HG02870 (cell line): ENCODE measurements at regions not wholly inside any gene's neighbourhood (a gene's known extent, or its start where the extent isn't known, plus 50 kb on each side); places are given as distances from the start of the nearest gene placed in this dataset.
A peak's percentile ranks its signal among the peaks of the same experiment; 100 is the strongest.

Experiments used
- ATAC-seq: cut with Tn5 transposase; IDR thresholded peaks from one replicate; pipeline ENCODE4 v1.9.1; 2021; ENCODE audit warnings: mild to moderate bottlenecking, moderate library complexity; ENCODE audit not compliant: unreplicated experiment

DNA sequence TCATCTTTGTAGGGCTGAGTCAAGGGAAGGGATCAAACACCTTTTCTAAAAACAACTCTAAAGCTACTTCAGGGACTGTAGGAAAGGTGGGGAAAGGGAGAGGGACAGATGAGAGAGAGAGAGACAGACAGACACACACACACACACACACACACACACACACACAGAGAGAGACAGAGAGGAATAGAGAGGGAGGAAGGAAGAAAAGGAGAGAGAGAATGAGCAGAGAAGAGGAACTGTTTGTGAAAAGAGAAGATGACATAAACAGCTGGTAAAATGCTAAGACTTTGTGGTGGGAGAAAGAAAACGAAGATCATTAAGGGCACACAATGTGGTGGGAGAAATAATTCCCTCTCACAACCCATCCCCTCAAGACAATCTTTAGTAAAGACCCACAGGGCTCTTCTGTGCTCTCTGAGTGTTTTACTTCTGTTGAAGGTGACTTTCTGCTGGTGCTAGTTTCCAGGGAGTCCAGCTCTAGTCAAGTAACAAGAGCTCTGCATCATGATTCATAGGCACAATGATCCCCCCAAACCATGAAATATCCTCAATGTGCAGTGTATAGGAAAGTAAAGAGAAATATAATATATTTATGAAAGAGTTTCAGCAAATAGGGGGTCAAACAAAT is 77.2 kb upstream of the STK17B start:
- no peak for ATAC-seq

DNA sequence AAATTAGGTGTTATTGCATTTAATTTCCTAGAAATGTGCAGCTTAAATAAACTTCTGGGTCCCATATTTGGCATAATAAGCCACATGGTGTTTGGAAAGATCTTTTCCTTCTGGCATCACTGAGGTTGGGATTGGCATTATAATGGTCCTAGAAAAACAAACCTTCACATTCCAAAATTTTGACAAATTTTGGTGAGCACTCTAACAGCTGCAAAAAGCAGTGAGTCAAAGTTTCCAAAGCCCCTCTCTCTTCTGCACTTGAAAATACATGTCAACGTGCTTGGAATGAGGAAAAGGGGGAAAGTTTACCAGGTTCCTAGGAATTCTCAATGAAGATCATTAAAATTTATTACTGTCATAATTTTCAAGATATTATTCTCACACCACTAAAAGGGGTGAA is 77.8 kb upstream of the STK17B start:
- ATAC-seq = no peak

DNA sequence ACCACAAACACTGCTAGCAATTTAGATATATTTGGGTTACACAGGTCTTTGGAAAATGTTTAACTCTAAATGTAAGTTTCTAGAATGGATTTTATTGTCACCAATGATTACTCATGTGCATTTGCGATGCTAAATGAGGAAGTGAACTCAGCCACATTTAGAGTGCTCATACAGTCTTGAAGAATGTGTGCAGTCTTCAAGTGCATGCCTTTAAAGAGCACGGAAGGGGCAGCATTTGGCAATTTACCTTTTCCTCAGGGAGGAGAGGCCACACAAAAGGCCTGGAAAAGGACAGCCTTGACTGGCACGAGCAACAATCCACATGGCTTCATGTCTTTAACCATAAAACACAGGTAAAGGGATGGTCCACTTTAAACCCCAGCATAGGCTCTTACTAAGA is 78.5 kb upstream of the STK17B start:
- no peak for ATAC-seq

DNA sequence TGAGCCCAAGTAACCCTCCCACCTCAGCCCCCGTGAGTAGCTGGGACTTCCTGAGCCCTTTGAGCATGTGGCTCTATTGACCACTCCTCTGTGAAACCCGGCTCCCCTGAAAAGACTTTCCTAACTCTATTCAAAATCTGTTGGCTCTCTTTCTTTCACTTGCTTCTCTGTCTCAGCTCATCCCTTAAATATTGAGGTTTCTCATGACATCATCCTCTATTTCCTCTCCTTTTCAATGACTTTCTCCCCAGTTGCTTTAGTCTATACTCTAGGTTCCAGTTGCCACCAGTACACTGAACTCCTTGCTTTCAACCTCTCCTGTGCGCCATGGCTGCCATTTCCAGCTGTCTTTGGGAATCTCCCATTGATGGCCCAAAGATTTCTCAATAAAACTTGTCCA is 79.8 kb upstream of the STK17B start:
- ATAC-seq = no peak

DNA sequence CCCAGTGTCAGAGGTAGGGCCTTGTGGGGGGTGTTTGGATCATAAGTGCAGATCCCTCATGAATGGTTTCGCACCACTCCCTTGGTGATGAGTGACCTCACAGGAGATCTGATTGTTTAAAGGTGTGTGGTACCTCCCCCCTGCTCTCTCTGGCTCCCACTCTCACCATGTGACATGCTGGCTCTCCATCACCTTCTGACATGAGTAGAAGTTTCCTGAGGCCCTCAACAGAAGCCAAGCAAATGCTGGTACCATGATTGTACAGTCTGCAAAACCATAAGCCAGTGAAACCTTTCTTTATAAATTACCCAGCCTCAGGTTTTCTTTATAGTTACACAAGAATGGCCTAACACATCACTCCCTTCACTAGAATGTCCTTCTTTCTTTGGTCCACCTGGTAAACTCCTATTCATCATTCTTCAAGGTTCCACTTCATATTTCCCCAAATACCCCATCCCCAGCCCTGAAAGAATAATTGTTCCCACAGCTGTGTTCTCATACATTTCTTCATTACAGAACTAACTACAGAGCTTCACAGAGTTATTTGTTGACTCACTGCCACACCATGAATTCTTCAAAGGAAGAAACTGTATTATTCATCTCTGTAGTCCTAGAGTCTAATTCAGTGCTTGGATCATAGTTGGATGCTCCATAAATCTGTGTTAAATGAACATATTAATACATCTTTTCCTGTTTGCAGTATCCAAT is 81.2 kb upstream of the STK17B start:
- peak; percentile 33 for ATAC-seq

DNA sequence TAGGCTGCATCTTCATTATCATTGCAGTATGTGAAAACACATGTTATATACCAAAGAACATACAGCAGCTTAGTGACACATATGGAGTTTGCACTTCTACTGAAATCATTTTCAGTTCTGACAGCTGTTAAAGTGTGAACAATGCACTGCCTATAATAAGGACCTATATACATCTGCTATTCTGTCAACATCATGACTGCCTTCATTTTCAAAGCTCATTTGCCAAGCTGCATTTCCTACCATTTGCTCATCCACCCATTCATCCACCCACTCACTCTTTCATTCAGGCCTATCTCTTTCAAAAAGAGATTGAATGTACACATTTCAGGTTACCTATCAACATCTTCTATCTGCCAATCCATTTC is 81.7 kb upstream of the STK17B start:
- ATAC-seq = peak; percentile 36

DNA sequence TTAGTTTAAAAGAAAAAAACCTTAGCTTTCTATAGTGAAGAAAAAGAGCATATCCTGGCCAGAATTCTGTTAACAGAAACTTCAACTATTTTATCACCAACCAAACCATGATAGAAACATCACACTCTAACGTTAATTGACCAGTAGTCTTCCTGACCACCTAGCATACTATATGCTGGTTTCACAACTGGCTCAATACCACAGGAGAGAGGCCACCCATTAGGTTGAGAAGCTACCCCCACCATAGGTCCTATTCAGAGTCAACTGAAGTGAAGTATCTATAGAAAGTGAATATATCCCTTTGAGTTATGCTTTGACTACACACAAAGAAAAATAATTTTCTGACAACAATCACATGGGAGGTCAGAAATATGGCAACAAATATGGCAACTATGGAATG is 85.2 kb upstream of the STK17B start:
- no peak for ATAC-seq

DNA sequence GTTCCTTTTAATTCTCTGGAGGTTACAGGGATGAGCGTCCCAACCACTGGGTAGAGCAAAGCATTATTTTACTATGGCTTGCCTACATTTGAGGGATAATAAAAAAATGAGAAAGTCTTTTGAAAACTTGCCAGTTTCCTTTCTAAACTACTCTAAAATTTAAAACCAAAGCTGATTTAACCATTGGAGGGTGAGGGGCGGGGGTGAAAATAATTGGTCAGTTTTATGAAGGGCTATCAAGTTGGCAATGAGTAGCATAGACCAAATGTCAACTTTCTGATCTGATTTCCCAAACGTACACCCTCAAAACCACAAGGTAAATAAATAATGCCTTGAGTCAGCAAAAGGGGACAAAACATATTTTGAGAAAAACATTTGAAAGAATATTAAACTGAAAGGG is 85.7 kb upstream of the STK17B start:
- ATAC-seq = no peak

DNA sequence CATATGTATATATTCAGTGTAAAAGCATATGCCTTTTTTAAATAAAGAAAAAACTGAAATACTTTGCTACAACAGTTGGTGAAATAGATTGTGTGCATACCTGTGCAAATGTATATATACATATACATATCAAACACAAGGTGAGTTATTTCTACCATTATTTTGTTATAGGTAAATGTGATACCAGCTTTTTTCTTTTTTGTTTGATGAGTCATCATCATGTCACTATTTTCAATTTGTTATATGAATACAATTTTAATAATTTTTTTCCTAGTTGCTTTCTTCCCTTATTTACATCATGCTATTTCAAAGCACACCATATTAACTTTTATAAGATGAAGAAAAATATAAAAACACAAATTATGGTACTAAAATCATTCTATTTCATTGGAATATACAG is 87.0 kb upstream of the STK17B start:
- ATAC-seq = no peak

DNA sequence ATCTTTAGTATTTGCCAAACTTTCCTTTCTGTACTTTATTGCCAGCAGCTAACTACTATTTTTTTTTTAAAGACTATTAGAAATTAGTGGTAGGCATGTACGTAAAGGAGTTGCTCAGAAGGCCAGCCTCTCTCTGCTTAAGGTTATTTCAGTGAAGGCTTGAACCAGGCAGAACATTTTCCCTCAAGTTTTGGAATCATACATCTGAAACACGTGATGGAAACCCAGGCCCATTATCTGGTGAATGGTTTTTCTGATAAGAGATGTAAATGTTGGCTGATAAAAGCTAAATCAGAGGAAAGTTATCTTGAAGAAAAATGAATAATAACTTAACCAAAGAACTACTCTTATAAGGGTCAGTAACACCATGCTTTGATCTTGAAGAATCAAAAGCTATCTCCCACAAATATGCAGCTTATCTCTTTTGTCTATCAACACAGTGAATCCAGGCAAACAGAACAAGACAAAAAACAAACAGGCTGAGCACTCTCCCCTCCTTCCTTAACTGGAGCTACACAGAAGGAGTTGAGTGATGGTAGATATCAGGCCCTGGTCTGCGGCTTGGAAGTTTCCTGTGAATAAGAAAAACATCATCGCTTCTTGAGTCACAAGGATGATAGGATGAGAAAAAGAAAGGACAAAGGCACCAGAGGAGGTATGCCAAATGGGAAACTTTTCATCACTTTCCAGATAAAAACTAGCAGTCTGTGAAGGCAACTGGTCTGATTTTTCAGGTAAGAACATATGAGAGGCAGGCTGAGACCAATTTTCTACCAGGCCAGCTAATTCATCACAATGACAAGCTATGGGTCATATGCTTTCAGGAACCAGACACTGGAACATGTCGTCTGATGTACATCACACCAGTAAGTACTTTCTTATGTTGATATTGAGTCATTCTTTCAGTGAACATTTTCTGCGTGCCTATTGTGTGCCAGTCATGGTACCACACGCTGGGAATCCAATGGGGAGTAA is 88.4 kb upstream of the STK17B start:
- ATAC-seq = no peak

DNA sequence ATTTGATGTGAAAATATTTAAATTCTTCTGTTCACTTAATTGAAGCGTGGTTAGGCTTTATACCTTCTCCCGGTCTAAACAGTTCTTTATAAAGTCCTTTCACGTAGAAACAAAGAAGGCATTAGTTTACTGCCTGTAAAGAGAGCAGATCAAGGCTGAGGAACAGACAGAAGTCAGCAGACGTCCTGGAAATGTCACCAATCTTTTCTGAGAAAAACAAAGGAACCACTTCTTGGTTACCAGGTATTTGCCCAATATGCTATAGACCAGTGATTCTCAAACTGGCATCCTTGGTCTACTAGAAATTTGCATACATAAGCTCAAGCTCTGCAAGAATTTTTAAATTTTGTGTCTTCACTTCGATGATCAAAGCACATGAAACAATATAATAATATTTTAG is 89.2 kb upstream of the STK17B start:
- no peak for ATAC-seq

DNA sequence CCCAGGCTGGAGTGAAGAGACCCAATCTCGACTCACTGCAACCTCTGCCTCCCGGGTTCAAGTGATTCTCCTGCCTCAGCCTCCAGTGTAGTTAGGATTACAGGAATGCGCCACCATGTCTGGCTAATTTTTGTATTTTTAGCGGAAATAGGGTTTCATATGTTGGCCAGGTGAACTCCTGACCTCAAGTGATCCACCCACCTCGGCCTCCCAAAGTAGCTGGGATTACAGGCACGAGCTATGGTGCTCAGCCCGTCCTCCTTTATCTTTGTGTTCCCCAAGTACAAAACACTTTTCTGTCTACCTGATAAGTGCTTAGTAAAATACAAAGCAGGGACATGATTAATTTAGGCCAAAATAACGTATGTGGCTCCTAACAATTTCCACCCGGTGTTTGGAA is 91.2 kb upstream of the STK17B start:
- no peak for ATAC-seq

DNA sequence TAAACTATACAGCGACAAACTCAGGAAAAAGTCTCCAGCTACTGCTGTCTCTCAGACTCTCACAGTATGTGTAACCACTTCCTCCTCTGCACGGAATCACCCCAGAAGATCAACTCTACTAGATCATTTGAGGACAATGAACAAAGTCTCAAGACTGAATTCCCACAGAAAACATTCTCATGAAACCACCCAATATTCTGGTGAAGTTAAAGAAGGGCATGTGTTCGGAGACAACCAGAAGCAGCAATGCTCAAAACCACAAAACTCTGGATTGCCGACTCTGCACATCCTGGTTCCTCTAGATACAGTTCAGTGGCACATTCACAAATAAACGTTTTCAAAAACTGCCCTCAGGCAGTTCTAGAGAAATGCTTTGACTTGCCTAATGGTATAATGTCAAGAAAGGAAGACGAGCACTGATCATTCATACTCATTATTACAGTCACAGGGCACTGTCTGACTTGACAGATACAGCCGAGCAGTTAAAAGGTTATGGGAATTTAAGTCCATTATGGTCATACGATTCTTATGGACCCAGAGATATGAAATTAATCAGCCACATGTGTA is 91.9 kb upstream of the STK17B start:
- ATAC-seq = peak; percentile 97

DNA sequence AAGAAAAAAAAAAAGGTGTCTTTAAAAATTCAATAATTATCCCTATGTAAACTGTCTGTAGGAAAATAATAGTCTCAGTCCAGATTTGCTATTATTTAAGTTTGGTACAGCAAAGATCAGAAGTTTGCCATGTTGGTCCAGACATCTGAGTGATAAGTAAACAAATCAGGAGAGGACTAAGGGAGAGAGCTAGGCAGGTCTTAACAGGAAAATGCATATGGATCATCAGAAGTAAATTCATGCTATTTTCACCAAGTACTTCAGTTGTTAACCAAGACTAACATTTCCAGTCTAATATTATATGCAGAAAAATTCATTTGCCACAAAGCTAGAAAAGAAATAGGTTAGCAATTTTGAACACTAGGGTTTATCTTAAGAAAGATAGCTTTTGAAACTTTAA is 95.0 kb upstream of the STK17B start:
- ATAC-seq = no peak

DNA sequence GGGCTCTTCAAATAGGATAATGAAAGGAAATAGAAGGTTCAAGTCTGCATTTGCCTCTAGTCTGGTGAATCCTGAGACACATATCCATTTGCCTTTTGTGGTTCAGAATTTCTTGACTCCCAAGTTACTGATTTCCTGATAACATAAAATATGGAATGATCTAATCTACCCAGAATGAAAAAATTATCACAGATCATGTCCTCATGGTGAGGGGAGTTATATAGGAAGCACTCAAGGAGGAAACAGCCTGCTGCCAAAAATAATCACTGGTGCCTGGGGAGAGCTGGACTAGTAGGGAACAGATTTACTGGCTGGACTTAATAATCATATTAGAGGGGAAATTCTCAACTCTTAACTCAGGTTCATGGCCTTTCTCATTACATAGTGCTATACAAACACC is 95.5 kb upstream of the STK17B start:
- no peak for ATAC-seq

DNA sequence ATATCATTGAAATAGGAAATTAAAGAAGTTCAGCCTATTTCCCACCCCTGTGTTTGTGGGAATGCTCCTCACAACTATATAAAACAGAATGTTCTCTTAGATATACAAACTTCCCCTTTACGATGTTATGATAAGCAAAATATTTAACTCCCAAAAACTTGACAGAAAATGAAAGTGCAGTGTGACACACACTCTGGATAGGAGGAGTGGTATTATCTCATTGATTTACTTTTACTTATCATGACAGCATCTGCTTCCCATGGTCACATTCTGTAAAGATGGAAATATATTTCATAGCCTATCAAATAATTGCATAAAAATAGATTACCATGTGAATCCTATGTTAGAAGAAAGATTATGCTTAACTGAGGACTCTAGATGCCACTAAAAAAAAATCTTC is 96.6 kb upstream of the STK17B start:
- no peak for ATAC-seq

DNA sequence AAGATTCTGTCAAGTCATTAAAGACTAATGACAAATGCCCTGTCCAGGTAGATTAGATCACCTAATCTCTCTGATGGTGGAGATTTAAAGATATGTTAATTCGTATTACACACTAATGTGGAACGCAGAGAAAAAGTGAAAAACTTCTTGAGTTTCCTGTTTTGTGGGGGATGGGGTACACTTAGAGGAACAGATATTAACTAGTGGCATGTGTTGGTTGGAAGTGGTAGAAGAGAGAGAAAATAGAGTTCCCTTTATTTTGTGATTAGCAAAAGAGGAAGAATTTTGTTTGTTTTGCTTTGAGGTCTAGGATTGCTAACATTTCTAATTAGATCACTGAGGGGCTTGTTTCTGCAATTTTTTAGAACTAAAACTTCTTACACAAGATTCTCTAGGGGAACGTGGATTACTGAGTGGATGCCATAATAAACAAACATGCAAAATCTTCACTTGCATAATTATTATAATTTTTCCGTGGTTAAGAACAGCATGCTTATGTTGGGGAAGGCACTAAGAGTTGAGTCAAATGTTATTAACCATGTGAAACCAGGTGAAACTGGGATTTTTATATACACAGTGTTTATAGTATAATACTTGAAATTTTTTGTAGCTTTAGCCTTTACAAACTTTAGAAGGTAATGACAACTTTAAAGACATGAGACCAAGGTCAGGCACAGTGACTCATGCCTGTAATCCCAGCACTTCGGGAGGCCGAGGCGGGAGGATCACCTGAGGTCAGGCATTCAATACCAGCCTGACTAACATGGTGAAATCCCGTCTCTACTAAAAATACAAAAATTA is 97.4 kb upstream of the STK17B start:
- no peak for ATAC-seq

DNA sequence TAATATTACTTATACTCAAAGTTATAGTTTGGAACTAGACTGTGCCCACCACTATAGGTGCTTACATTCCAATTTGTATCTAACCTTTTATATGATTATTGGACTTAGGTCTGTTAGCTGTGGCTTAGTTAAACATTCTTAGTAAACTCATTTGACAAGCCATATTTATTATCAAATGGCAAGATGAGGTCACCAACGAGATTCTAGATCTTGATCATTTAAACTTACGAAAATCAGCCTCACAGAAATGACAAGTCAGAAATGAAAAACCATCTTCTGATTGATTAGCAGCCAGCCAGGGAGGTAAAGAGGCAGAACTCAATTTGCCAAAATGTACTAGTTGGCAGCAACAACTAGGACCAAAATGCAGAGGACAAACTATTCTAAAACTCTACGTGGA is 100.4 kb upstream of the STK17B start:
- no peak for ATAC-seq

DNA sequence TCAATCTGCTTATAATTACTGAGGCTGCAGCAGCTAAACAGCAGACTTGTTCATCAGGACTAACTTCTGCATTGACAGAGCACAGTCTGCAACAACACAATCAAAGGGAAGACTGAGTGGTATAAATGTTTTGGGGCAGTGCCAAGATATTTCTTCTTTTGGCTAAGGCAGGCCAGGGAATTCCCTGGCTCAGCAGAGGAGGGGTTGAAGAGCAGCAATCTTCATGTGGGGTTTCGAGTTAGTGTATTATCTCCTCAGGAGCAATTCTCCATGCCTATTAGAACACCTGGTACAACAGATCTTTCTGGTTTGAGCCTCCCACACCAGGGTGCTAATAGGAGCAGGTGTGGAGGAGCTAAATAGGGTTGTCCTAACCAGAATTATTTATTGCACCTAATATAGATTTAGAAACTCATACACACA is 103.0 kb upstream of the STK17B start:
- no peak for ATAC-seq

DNA sequence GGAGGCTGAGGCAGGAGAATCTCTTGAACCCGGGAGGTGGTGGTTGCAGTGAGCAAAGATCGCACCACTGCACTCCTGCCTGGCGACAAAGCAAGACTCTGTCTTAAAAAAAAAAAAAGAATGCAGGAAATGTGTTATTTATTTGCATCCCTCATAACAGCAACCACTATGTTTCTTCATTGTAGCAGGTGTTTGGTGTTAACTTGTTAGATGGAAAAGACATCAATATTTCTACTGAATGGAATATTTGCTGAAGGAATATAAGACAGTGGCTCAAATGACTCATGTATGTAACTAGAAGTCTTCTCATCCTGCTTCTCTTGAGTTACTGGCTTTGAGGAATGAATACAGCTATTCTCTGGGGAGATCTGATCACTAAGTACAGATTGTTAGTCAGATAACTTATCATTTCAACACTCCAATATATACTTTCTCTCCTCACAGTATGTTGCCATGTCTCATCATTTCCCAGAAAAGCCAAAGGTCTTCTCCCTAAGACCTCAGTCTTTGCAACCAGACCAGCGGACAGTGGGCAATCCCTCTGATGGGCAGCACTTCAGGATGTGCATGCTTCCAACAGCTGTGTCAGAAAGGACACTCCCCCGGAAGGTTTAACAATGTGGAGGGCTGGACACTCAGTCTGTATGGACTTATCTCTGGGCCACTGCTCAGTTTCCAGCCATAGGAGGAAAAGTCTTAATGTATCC is 104.4 kb upstream of the STK17B start:
- no peak for ATAC-seq
